OCI-LY7 (cell line): ENCODE measurements at regions not wholly inside any gene's neighbourhood (a gene's known extent, or its start where the extent isn't known, plus 50 kb on each side); places are given as distances from the start of the nearest gene placed in this dataset.
A peak's percentile ranks its signal among the peaks of the same experiment; 100 is the strongest.

Source experiments
- BruUV-seq: library from RNA; stranded (reverse); fragments of 400-500 nt; replicated peaks from 2 replicates; lab custom pipeline; 2021; lab: Mats Ljungman, UMichigan
- CTCF ChIA-PET: fragments of 300-600 bp; sonication (Branson Sonifier 250); formaldehyde crosslinking; loops from one replicate; lab custom pipeline; 2022; ENCODE audit warnings: antibody characterized with exemption; ENCODE audit not compliant: unreplicated experiment; lab: Charles Lee
- POLR2A ChIA-PET: fragments of 300-600 bp; sonication (Branson Sonifier 250); formaldehyde crosslinking; loops from one replicate; lab custom pipeline; 2022; ENCODE audit warnings: antibody characterized with exemption; lab: Charles Lee
- DNase-seq: peaks from one replicate; pipeline ENCODE4 v3.0.0-alpha.2; 2015; ENCODE audit warnings: low spot score
- H2AFZ ChIP-seq: fragments of 200-600 bp; sonication (generic), shearing (Covaris generic); 2 replicates; pipeline ENCODE4 v1.6.1; 2014; ENCODE audit warnings: mild to moderate bottlenecking, antibody characterized with exemption, low read length, moderate library complexity
- H3K27ac ChIP-seq: fragments of 200-600 bp; sonication (generic); 2 replicates; pipeline ENCODE4 v1.5.1; 2014; ENCODE audit warnings: mixed run types, low read depth, mild to moderate bottlenecking, moderate library complexity, low read length, inconsistent platforms; ENCODE audit not compliant: poor library complexity, severe bottlenecking
- H3K36me3 ChIP-seq: fragments of 200-600 bp; sonication (generic); 2 replicates; pipeline ENCODE4 v1.6.1; 2014; ENCODE audit warnings: mild to moderate bottlenecking, antibody characterized with exemption, low read length, moderate library complexity, mixed read lengths; ENCODE audit not compliant: insufficient read depth
- H3K4me1 ChIP-seq: fragments of 200-600 bp; sonication (generic); 2 replicates; pipeline ENCODE4 v1.5.1; 2014; ENCODE audit warnings: mild to moderate bottlenecking, low read length; ENCODE audit not compliant: insufficient read depth, poor library complexity, severe bottlenecking
- H3K4me2 ChIP-seq: fragments of 200-600 bp; sonication (generic); 2 replicates; pipeline ENCODE4 v1.6.1; 2014; ENCODE audit warnings: mild to moderate bottlenecking, low read length
- H3K4me3 ChIP-seq: fragments of 200-600 bp; sonication (generic); 2 replicates; pipeline ENCODE4 v1.5.1; 2014; ENCODE audit warnings: mild to moderate bottlenecking, low read depth, low read length; ENCODE audit not compliant: poor library complexity, severe bottlenecking
- H3K79me2 ChIP-seq: fragments of 200-600 bp; sonication (generic); 2 replicates; pipeline ENCODE4 v1.6.1; 2016; ENCODE audit warnings: low read depth, mild to moderate bottlenecking, low read length, moderate library complexity, mixed read lengths; ENCODE audit not compliant: insufficient read depth
- H3K9me2 ChIP-seq: fragments of 200-600 bp; sonication (generic); 2 replicates; pipeline ENCODE4 v1.6.1; 2016; ENCODE audit warnings: mild to moderate bottlenecking, low read length, mixed read lengths; ENCODE audit not compliant: insufficient read depth
- H3K9me3 ChIP-seq: fragments of 200-600 bp; sonication (generic); 2 replicates; pipeline ENCODE4 v1.6.1; 2014; ENCODE audit warnings: mild to moderate bottlenecking, mixed run types, low read length, mixed read lengths
- H4K20me1 ChIP-seq: fragments of 200-600 bp; sonication (generic); 2 replicates; pipeline ENCODE4 v1.6.1; 2014; ENCODE audit warnings: mild to moderate bottlenecking, antibody characterized with exemption, low read length, moderate library complexity, mixed read lengths; ENCODE audit not compliant: insufficient read depth
- EZH2phosphoT487 ChIP-seq: fragments of 200-600 bp; sonication (generic); IDR thresholded peaks from 2 replicates; pipeline ENCODE4 v1.6.1; 2018; ENCODE audit warnings: low read depth, borderline replicate concordance, mild to moderate bottlenecking, mixed run types, antibody characterized with exemption, low read length, moderate library complexity, mixed read lengths
- intact Hi-C: fragments of 100-400 bp; cut with micrococcal nuclease; formaldehyde crosslinking; loops from one replicate; pipeline ENCODE4 v1.10.0; 2022; ENCODE audit not compliant: unreplicated experiment
- TF ChIP-seq, protein P1 (sequence below): fragments of 200-600 bp; sonication (generic); conservative IDR thresholded peaks from 2 replicates; pipeline ENCODE4 v1.5.1; 2014; ENCODE audit warnings: mild to moderate bottlenecking, antibody characterized with exemption, low read length, moderate library complexity, mixed read lengths

DNA sequence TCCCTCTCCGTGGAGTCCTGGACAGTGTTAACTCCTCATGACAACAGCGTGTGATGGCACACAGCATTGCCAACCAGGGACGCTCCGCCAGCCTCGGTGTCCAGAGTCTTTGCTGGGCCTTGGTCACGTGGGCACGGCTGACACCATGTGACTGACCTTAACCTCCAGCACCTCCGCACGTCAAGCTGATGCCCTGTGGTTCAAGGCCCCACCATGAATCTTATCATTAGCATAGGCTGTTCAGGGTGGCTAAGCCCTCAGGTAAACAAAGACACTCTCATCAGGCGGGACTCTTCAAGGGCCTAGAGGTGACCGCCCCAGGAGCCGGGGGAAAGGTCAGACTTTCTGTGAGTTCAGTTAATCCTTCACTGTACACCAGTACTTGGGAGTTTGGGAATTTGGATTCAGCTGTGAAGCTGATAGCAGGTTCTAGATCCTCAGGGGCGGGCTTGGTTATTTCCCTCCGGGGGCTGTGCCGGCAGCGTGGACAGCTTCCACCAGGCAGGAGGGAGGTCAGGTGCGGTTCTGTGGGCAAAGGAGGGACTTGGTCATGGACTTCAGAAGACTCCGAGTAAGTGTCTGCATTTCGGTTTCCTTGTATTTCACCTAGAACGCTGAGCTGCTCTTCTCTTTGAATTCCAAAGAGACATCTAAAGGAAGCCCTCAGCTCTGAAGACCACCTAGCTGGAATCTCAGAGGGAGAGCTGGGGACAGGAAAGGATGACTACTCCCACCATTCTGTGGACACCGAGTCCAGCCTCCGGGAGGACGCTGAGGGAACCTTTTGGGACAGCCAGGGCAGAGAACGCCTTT lies 195.5 kb upstream of the CIBAR2 start:
- no peaks in the 10 kb centered on the region for H3K9me2 ChIP-seq
- BruUV-seq: no TSS peak
- ChIA-PET CTCF (interaction anchor here (0.6 to 4.0 kb wide), 2 partner anchors 55 to 591 kb away, joined by 3 to 18 read pairs; no protein-coding TSS in a partner anchor), POLR2A (interaction anchor here (0.9 to 1.9 kb wide), 5 partner anchors 9 to 182 kb away, joined by 3 to 7 read pairs (median 4); no protein-coding TSS in a partner anchor)
- intact Hi-C loops: loop anchor here (5.0 to 10.0 kb wide), 3 partner anchors 447 to 800 kb away; partner anchors contain the start of gene C16orf74
- TF ChIP-seq EZH2phosphoT487: no peak
- TF ChIP-seq, protein P1, sequence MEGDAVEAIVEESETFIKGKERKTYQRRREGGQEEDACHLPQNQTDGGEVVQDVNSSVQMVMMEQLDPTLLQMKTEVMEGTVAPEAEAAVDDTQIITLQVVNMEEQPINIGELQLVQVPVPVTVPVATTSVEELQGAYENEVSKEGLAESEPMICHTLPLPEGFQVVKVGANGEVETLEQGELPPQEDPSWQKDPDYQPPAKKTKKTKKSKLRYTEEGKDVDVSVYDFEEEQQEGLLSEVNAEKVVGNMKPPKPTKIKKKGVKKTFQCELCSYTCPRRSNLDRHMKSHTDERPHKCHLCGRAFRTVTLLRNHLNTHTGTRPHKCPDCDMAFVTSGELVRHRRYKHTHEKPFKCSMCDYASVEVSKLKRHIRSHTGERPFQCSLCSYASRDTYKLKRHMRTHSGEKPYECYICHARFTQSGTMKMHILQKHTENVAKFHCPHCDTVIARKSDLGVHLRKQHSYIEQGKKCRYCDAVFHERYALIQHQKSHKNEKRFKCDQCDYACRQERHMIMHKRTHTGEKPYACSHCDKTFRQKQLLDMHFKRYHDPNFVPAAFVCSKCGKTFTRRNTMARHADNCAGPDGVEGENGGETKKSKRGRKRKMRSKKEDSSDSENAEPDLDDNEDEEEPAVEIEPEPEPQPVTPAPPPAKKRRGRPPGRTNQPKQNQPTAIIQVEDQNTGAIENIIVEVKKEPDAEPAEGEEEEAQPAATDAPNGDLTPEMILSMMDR: no peak
- H3K79me2 ChIP-seq: no peaks in the 10 kb centered on the region
- H3K27ac ChIP-seq: peak overlapping the region; percentile 96
- H3K4me3 ChIP-seq: no peak overlapping the region
- H2AFZ ChIP-seq: no peak overlapping the region
- DNase-seq: no peak
- H3K36me3 ChIP-seq: no peaks in the 10 kb centered on the region
- H3K4me1 ChIP-seq: peaks cover 100% of the 10 kb centered on the region
- H3K9me3 ChIP-seq: no peaks in the 10 kb centered on the region
- no peaks in the 10 kb centered on the region for H4K20me1 ChIP-seq
- H3K4me2 ChIP-seq: peak overlapping the region; percentile 89; the same call in 1 of the 2 replicates

DNA sequence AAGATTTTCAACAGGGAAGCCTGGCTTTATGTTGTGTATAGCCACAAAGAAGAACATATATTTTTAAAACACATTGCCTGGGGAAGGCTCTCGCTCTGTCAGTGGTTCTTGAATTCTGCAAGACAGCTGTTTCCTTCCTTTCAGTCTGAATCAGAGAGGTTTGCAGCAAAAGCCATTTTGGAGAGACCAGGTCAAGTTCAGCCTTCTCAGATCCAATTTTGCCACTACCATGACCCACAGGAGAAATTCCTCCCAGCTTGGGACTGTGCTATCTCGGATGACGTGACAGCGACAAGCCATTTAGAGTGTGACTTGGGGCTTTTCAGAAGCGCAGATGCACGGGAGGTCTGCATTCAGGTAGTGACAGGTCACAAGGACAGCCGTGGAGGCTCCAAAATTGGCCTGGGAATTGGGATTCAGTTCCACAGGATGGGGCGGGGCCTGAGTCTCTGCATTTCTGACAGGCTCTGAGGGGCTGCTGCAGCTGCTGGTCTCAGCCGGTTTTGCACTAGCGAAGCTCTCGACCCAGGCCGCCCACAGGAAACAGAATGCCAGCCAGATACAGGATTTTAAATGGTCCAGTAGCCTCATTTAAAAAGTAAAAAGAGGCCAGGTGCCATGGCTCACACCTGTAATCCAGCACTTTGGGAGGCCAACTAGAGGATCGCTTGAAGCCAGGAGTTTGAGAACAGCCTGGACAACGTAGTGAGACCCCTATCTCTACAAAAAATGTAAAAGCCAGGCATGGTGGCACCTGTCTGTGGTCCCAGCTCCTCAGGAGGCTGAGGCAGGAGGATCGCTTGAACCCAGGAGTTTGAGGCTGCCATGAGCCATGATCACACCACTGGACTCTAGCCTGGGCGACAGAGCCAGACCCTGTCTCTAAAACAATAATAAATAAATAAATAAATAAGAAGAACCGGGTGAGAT lies 196.6 kb upstream of the CIBAR2 start:
- Histone ChIP-seq H3K4me2 (peak overlapping the region; percentile 89), H3K4me3 (peak overlapping the region; percentile 15)

More for the DNA sequence above, 196.6 kb upstream of the CIBAR2 start:
- Histone ChIP-seq H3K9me2 (no peaks in the 10 kb centered on the region), H3K27ac (peak overlapping the region; percentile 96), H4K20me1 (no peaks in the 10 kb centered on the region), H3K36me3 (no peaks in the 10 kb centered on the region), H2AFZ (peak overlapping the region; percentile 14; the same call in 1 of the 2 replicates), H3K79me2 (no peaks in the 10 kb centered on the region), H3K9me3 (no peaks in the 10 kb centered on the region), H3K4me1 (peaks cover 100% of the 10 kb centered on the region)
- intact Hi-C loops: loop anchor here (5.0 to 10.0 kb wide), 3 partner anchors 446 to 802 kb away; partner anchors contain the start of gene C16orf74
- TF ChIP-seq, protein P1: no peak
- TF ChIP-seq EZH2phosphoT487: no peak
- ChIA-PET CTCF (interaction anchor here (0.6 to 0.7 kb wide), 2 partner anchors 47 to 67 kb away, joined by 3 read pairs; no protein-coding TSS in a partner anchor), POLR2A (interaction anchor here (0.9 to 1.9 kb wide), 4 partner anchors 10 to 183 kb away, joined by 3 to 6 read pairs (median 4); no protein-coding TSS in a partner anchor)
- no TSS peak for BruUV-seq
- DNase-seq: peak; percentile 81
